ENCODE measurements at regions not wholly inside any gene's neighbourhood (a gene's known extent, or its start where the extent isn't known, plus 50 kb on each side); places are given as distances from the start of the nearest gene placed in this dataset.
A peak's percentile ranks its signal among the peaks of the same experiment; 100 is the strongest.

GRCh38 chr5:160485364-160485969 lies 63.8 kb downstream of the PTTG1 start:
- no CpG with 5 or more reads among the region's 5 CpGs for WGBS (ENCODE audit: extremely low coverage, insufficient read length, low lambda C conversion rate)
- Mint-ChIP-seq H3K4me1 (peaks cover 34 to 43% of the 10 kb centered on the region in 2 experiments), H3K9me3 (peaks cover 0 to 2% of the 10 kb centered on the region in 2 experiments; a peak in 1 of 5 replicates), H3K36me3 (ENCODE audit: insufficient read depth in 1 of 3, low read depth in 3 of 3) (no peaks in the 10 kb centered on the region; a peak in 1 of 7 replicates), H3K4me3 (no peak overlapping the region), H3K27me3 (ENCODE audit: low read depth) (no peaks in the 10 kb centered on the region), H3K27ac (peak overlapping the region; percentile 20 to 98 (median 49); a peak in 4 of 7 replicates)
- H3K27ac ChIP-seq (ENCODE audit: insufficient read length, low read depth, low read length): no peak overlapping the region
- H3K4me1 ChIP-seq (ENCODE audit: insufficient read depth, low read length): peaks cover 8% of the 10 kb centered on the region; the same call in 1 of the 2 replicates
- no peaks in the 10 kb centered on the region for H3K27me3 ChIP-seq (ENCODE audit: insufficient read depth, low read length)
- H2AK5ac ChIP-seq (ENCODE audit: insufficient read length, low read length): no peak overlapping the region
- H3K23me2 ChIP-seq (ENCODE audit: insufficient read length, low read depth, low read length, poor library complexity, severe bottlenecking): no peaks in the 10 kb centered on the region
- H3K79me1 ChIP-seq (ENCODE audit: insufficient read depth, low read depth, low read length, poor library complexity, severe bottlenecking): no peaks in the 10 kb centered on the region
- TF ChIP-seq CTCF (conservative IDR thresholded peaks at IDR 0.05): no peak
- H2AFZ ChIP-seq (ENCODE audit: low read length): no peak overlapping the region
- H2BK20ac ChIP-seq (ENCODE audit: low read depth, low read length, poor library complexity, severe bottlenecking): no peak overlapping the region
- no peak overlapping the region for H2BK5ac ChIP-seq (ENCODE audit: insufficient read length, low read length)
- no peak overlapping the region for H4K5ac ChIP-seq (ENCODE audit: insufficient read length, low read depth, low read length)
- no peaks in the 10 kb centered on the region for H3K9me3 ChIP-seq (ENCODE audit: control insufficient read depth, low read depth, low read length)
- H3K79me2 ChIP-seq (ENCODE audit: insufficient read depth, low read length): no peaks in the 10 kb centered on the region
- H4K20me1 ChIP-seq (ENCODE audit: control insufficient read depth, insufficient read depth, insufficient read length): no peaks in the 10 kb centered on the region
- no peak overlapping the region for H4K91ac ChIP-seq (ENCODE audit: insufficient read length, low read depth, low read length)
- no peak overlapping the region for H3K4ac ChIP-seq (ENCODE audit: low read depth, low read length)
- no peak overlapping the region for H3K23ac ChIP-seq (ENCODE audit: insufficient read length, low read depth, low read length)
- no peak for DNase-seq
- no peak overlapping the region for H2BK15ac ChIP-seq (ENCODE audit: low read depth, low read length)
- no peak overlapping the region for H3K18ac ChIP-seq (ENCODE audit: insufficient read length, low read depth, low read length)
- no peak overlapping the region for H3K14ac ChIP-seq (ENCODE audit: insufficient read depth, low read length)
- no peak overlapping the region for H3K4me2 ChIP-seq (ENCODE audit: insufficient read depth, insufficient read length, low read length)
- no peak overlapping the region for H3T11ph ChIP-seq (ENCODE audit: low read length)
- H2BK12ac ChIP-seq (ENCODE audit: insufficient read length, low read depth, low read length): no peak overlapping the region
- no peak overlapping the region for H3K9ac ChIP-seq (ENCODE audit: extremely low read depth, insufficient read length, low read length)
- H4K8ac ChIP-seq (replicated peaks; ENCODE audit: insufficient read length, low read depth, low read length): no peak overlapping the region
- no peak overlapping the region for H2BK120ac ChIP-seq (ENCODE audit: low read depth, low read length, poor library complexity, severe bottlenecking)
- H3K56ac ChIP-seq (ENCODE audit: insufficient read length, low read depth, low read length): no peak overlapping the region
